Neural progenitor cell (in vitro differentiated cells): ENCODE measurements at regions not wholly inside any gene's neighbourhood (a gene's known extent, or its start where the extent isn't known, plus 50 kb on each side); places are given as distances from the start of the nearest gene placed in this dataset.

Experiments used
- DNase-seq: peaks from one replicate; pipeline ENCODE4 v3.0.0-alpha.2; 2016; ENCODE audit warnings: low spot score
- H2AFZ ChIP-seq: fragments of 200-600 bp; sonication (generic); replicated peaks from 2 replicates; pipeline ENCODE4 v1.6.1; 2016; ENCODE audit warnings: antibody characterized with exemption
- H3F3A ChIP-seq: fragments of 200-600 bp; sonication (generic); 2 replicates; pipeline ENCODE4 v1.6.1; 2016; ENCODE audit warnings: antibody characterized with exemption, low read depth
- H3K27ac ChIP-seq: fragments of 200-600 bp; sonication (generic); 2 replicates; pipeline ENCODE4 v1.5.1; 2016; ENCODE audit warnings: mild to moderate bottlenecking
- H3K27me3 ChIP-seq: fragments of 200-600 bp; sonication (generic); 2 replicates; pipeline ENCODE4 v1.6.1; 2016; ENCODE audit warnings: mild to moderate bottlenecking, moderate library complexity
- H3K36me3 ChIP-seq: fragments of 200-600 bp; sonication (generic); 2 replicates; pipeline ENCODE4 v1.5.1; 2016
- H3K4me1 ChIP-seq: fragments of 200-600 bp; sonication (generic); 2 replicates; pipeline ENCODE4 v1.6.1; 2016; ENCODE audit warnings: mixed run types
- H3K4me2 ChIP-seq: fragments of 200-600 bp; sonication (generic); 2 replicates; pipeline ENCODE4 v1.6.1; 2016
- H3K4me3 ChIP-seq: fragments of 200-600 bp; sonication (generic); 2 replicates; pipeline ENCODE4 v1.5.1; 2016
- H3K79me2 ChIP-seq: fragments of 200-600 bp; sonication (generic); 2 replicates; pipeline ENCODE4 v1.6.1; 2016; ENCODE audit warnings: low read depth
- H3K9ac ChIP-seq: fragments of 200-600 bp; sonication (generic); 2 replicates; pipeline ENCODE4 v1.6.1; 2016
- H3K9me3 ChIP-seq: fragments of 200-600 bp; sonication (generic); 2 replicates; pipeline ENCODE4 v1.5.1; 2016; ENCODE audit warnings: low read depth
- H4K20me1 ChIP-seq: fragments of 200-600 bp; sonication (generic); 2 replicates; pipeline ENCODE4 v1.6.1; 2016; ENCODE audit warnings: low read depth
- H3K27ac Mint-ChIP-seq: 3 replicates; pipeline ENCODE4 v1.8.0; 2021; ENCODE audit warnings: mixed read lengths
- H3K27me3 Mint-ChIP-seq: 2 replicates; pipeline ENCODE4 v1.8.0; 2022; ENCODE audit warnings: low read depth, mild to moderate bottlenecking, inconsistent platforms, moderate library complexity, mixed read lengths; ENCODE audit not compliant: insufficient read depth
- H3K36me3 Mint-ChIP-seq: 3 replicates; pipeline ENCODE4 v1.8.0; 2021; ENCODE audit warnings: mixed read lengths
- H3K4me1 Mint-ChIP-seq: 3 replicates; pipeline ENCODE4 v1.8.0; 2021; ENCODE audit warnings: mixed read lengths
- H3K4me3 Mint-ChIP-seq: 3 replicates; pipeline ENCODE4 v1.8.0; 2021; ENCODE audit warnings: mild to moderate bottlenecking, moderate library complexity, mixed read lengths
- H3K9me3 Mint-ChIP-seq: 3 replicates; pipeline ENCODE4 v1.8.0; 2020; ENCODE audit warnings: mixed read lengths
- EZH2 ChIP-seq: fragments of 200-600 bp; sonication (generic); IDR thresholded peaks from 2 replicates; pipeline ENCODE4 v1.6.1; 2017; ENCODE audit warnings: antibody characterized with exemption, mild to moderate bottlenecking, moderate library complexity
- EZH2phosphoT487 ChIP-seq: fragments of 200-600 bp; sonication (generic); IDR thresholded peaks from 2 replicates; pipeline ENCODE4 v1.6.1; 2017; ENCODE audit warnings: antibody characterized with exemption
- TF ChIP-seq, protein P1 (sequence below): fragments of 200-600 bp; sonication (generic); IDR thresholded peaks from 2 replicates; pipeline ENCODE4 v1.5.1; 2017; ENCODE audit warnings: antibody characterized with exemption, mild to moderate bottlenecking

DNA sequence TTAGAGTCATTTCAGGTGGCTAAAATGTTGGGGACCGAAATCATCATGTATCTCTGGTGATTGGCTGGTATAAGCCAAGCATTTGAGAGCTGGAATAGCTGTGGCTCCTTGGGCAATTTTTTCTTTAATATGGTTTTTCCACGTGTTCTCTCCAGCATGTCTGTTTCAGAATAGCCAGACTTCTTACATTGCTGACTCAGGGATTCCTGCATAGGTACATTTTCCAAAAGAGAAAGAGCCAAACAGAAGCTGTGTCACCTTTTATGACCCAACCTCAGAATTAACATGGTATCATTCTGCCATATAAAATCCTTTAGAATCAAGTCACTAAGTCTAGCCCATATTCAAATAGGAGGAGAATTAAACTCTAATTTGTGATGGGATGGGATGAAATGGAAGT, 74.8 kb upstream of the TSLP start:
- H3K4me1 Mint-ChIP-seq: no peaks in the 10 kb centered on the region
- no peak for TF ChIP-seq EZH2
- TF ChIP-seq EZH2phosphoT487: no peak
- TF ChIP-seq, protein P1, sequence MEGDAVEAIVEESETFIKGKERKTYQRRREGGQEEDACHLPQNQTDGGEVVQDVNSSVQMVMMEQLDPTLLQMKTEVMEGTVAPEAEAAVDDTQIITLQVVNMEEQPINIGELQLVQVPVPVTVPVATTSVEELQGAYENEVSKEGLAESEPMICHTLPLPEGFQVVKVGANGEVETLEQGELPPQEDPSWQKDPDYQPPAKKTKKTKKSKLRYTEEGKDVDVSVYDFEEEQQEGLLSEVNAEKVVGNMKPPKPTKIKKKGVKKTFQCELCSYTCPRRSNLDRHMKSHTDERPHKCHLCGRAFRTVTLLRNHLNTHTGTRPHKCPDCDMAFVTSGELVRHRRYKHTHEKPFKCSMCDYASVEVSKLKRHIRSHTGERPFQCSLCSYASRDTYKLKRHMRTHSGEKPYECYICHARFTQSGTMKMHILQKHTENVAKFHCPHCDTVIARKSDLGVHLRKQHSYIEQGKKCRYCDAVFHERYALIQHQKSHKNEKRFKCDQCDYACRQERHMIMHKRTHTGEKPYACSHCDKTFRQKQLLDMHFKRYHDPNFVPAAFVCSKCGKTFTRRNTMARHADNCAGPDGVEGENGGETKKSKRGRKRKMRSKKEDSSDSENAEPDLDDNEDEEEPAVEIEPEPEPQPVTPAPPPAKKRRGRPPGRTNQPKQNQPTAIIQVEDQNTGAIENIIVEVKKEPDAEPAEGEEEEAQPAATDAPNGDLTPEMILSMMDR: no peak
- Histone ChIP-seq H3K79me2 (no peaks in the 10 kb centered on the region), H3K4me1 (no peaks in the 10 kb centered on the region), H3K9ac (no peak overlapping the region), H2AFZ (no peak overlapping the region), H3F3A (no peaks in the 10 kb centered on the region), H3K4me2 (no peak overlapping the region), H4K20me1 (no peaks in the 10 kb centered on the region), H3K36me3 (no peaks in the 10 kb centered on the region), H3K27me3 (no peaks in the 10 kb centered on the region), H3K9me3 (no peaks in the 10 kb centered on the region), H3K4me3 (no peak overlapping the region), H3K27ac (no peak overlapping the region)
- H3K27ac Mint-ChIP-seq: no peak overlapping the region
- H3K36me3 Mint-ChIP-seq: no peaks in the 10 kb centered on the region
- peaks cover 2% of the 10 kb centered on the region for H3K9me3 Mint-ChIP-seq
- no peak overlapping the region for H3K4me3 Mint-ChIP-seq
- no peaks in the 10 kb centered on the region for H3K27me3 Mint-ChIP-seq
- no peak for DNase-seq

DNA sequence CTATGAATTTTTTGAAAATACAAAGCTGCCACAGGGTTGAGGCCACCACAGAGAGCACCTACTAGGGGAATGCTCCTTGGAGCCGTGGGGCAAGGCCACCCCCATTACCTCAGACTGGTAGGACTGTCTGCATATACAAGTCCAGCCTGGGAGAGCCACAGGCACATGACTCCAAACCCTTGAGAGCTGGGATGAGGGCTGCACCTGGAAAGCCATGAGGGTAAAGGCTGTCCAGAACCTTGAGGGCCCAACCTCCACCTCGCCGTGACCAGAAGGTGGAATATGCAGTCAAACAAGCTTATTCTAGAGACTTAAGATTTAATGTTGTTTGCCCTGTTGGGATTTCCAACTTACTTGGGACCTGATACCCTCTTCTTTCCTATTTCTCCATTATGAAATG, 69.5 kb upstream of the TSLP start:
- no peaks in the 10 kb centered on the region for H3K4me1 ChIP-seq
- TF ChIP-seq, protein P1: no peak
- TF ChIP-seq EZH2: no peak
- TF ChIP-seq EZH2phosphoT487: no peak
- Mint-ChIP-seq H3K36me3 (no peaks in the 10 kb centered on the region), H3K27ac (no peak overlapping the region), H3K4me3 (no peak overlapping the region), H3K4me1 (no peaks in the 10 kb centered on the region), H3K27me3 (no peaks in the 10 kb centered on the region), H3K9me3 (peaks cover 2% of the 10 kb centered on the region)
- H3K4me2 ChIP-seq: no peak overlapping the region
- no peaks in the 10 kb centered on the region for H3K79me2 ChIP-seq
- no peaks in the 10 kb centered on the region for H4K20me1 ChIP-seq
- H3F3A ChIP-seq: no peaks in the 10 kb centered on the region
- H3K27me3 ChIP-seq: no peaks in the 10 kb centered on the region
- H3K4me3 ChIP-seq: no peak overlapping the region
- H2AFZ ChIP-seq: no peak overlapping the region
- H3K9me3 ChIP-seq: no peaks in the 10 kb centered on the region
- no peak for DNase-seq
- H3K27ac ChIP-seq: no peak overlapping the region
- no peaks in the 10 kb centered on the region for H3K36me3 ChIP-seq
- no peak overlapping the region for H3K9ac ChIP-seq

DNA sequence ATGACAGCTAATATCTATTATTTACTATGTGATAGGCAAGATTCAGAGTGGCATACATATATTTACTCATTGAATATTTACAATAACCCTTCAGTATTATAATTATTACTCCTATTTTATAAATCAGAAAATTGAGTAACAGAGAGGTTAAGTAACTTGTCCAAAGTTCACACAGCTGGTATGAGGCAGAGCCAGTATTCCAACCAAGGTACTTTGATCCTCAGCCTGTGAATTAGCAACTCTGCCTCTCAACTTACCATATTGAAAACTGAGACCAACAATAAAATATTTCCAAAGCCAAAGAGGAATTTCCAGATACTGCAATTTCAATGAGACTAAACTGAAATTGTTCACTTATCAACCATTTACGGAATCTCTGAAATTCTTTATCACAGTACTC, 67.9 kb upstream of the TSLP start:
- Histone ChIP-seq H3K9ac (no peak overlapping the region), H3K4me2 (no peak overlapping the region), H3K79me2 (no peaks in the 10 kb centered on the region), H2AFZ (no peak overlapping the region), H3K4me1 (no peaks in the 10 kb centered on the region), H4K20me1 (no peaks in the 10 kb centered on the region), H3K27ac (no peak overlapping the region), H3K36me3 (no peaks in the 10 kb centered on the region), H3K9me3 (no peaks in the 10 kb centered on the region), H3K27me3 (no peaks in the 10 kb centered on the region), H3F3A (no peaks in the 10 kb centered on the region), H3K4me3 (no peak overlapping the region)
- Mint-ChIP-seq H3K4me3 (no peak overlapping the region), H3K9me3 (peaks cover 2% of the 10 kb centered on the region), H3K4me1 (no peaks in the 10 kb centered on the region), H3K36me3 (no peaks in the 10 kb centered on the region), H3K27ac (no peak overlapping the region), H3K27me3 (no peaks in the 10 kb centered on the region)
- TF ChIP-seq EZH2phosphoT487: no peak
- no peak for TF ChIP-seq EZH2
- no peak for DNase-seq

DNA sequence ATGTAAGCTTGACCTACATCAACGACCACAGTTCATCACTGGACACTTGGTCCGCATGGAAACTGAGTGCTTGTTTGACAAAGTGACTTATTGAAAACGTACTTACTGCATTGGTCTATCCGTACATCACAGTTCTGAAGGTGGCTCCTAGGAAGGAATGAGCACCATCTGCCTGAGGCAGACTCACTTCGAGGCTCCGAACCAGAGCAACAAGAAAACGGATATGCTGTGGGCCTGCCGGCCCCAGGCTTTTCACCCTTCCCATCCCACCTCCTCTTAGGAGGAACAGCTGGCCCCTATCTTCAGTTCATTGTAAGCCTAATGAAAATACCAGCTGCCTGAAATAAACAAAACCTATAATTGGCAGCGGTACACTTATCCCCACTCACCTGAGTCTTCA, 67.2 kb upstream of the TSLP start:
- H3K27ac ChIP-seq: no peak overlapping the region
- no peak overlapping the region for H3K27ac Mint-ChIP-seq
- no peak overlapping the region for H2AFZ ChIP-seq
- no peaks in the 10 kb centered on the region for H3K79me2 ChIP-seq
- H3K36me3 ChIP-seq: no peaks in the 10 kb centered on the region
- no peaks in the 10 kb centered on the region for H3K4me1 Mint-ChIP-seq
- H3K4me3 ChIP-seq: no peak overlapping the region
- no peak overlapping the region for H3K4me2 ChIP-seq
- H3K36me3 Mint-ChIP-seq: no peaks in the 10 kb centered on the region
- H3K9me3 Mint-ChIP-seq: peaks cover 2% of the 10 kb centered on the region
- H4K20me1 ChIP-seq: no peaks in the 10 kb centered on the region
- TF ChIP-seq, protein P1: no peak
- no peak for TF ChIP-seq EZH2phosphoT487
- TF ChIP-seq EZH2: no peak
- H3K9me3 ChIP-seq: no peaks in the 10 kb centered on the region
- H3K27me3 ChIP-seq: no peaks in the 10 kb centered on the region
- DNase-seq: no peak
- H3K4me3 Mint-ChIP-seq: no peak overlapping the region
- H3K9ac ChIP-seq: no peak overlapping the region
- H3K4me1 ChIP-seq: no peaks in the 10 kb centered on the region
- H3K27me3 Mint-ChIP-seq: no peaks in the 10 kb centered on the region
- H3F3A ChIP-seq: no peaks in the 10 kb centered on the region
